ENCODE measurements at regions not wholly inside any gene's neighbourhood (a gene's known extent, or its start where the extent isn't known, plus 50 kb on each side); places are given as distances from the start of the nearest gene placed in this dataset.

- TF ChIP-seq POLR2AphosphoS5 (IDR thresholded peaks at IDR 0.05; ENCODE audit: low read depth, low read length) (no peak), REST (IDR thresholded peaks at IDR 0.05; ENCODE audit: low read depth, low read length) (no peak), EZH2phosphoT487 (IDR thresholded peaks at IDR 0.05; ENCODE audit: borderline replicate concordance, low read depth) (no peak), GATA2 (CRISPR knock-in tag; IDR thresholded peaks at IDR 0.05) (no peak), TAF1 (IDR thresholded peaks at IDR 0.05; ENCODE audit: borderline replicate concordance, low read depth, low read length) (no peak), RCOR1 (IDR thresholded peaks at IDR 0.05; ENCODE audit: low read length) (no peak), USF1 (IDR thresholded peaks at IDR 0.05; ENCODE audit: borderline replicate concordance, low read depth) (no peak)
- TF ChIP-seq, protein P1, sequence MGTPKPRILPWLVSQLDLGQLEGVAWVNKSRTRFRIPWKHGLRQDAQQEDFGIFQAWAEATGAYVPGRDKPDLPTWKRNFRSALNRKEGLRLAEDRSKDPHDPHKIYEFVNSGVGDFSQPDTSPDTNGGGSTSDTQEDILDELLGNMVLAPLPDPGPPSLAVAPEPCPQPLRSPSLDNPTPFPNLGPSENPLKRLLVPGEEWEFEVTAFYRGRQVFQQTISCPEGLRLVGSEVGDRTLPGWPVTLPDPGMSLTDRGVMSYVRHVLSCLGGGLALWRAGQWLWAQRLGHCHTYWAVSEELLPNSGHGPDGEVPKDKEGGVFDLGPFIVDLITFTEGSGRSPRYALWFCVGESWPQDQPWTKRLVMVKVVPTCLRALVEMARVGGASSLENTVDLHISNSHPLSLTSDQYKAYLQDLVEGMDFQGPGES (IDR thresholded peaks at IDR 0.05; ENCODE audit: low read depth, low read length), result no peak
Measured at GRCh38 chr10:3312403-3312940, 139.9 kb upstream of the PITRM1 start (continued).

- Histone ChIP-seq H3K4me2 (no peak overlapping the region), H3K36me3 (replicated peaks in 1 of 2; ENCODE audit: control insufficient read depth in 1 of 2, insufficient read depth in 2 of 2, low read length in 1 of 2) (no peaks in the 10 kb centered on the region), H3K27me3 (ENCODE audit: insufficient read depth) (no peaks in the 10 kb centered on the region; the same call in 1 of the 2 replicates), H4K20me1 (ENCODE audit: insufficient read depth) (no peaks in the 10 kb centered on the region), H2AFZ (ENCODE audit: low read depth) (no peak overlapping the region), H3K9ac (no peak overlapping the region), H3K9me2 (no peaks in the 10 kb centered on the region), H3K9me3 (no peaks in the 10 kb centered on the region), H3K4me1 (ENCODE audit: control insufficient read depth in 1 of 2, insufficient read depth in 2 of 2, low read depth in 1 of 2, low read length in 1 of 2) (no peaks in the 10 kb centered on the region; a peak in 1 of 4 replicates), H3K79me2 (ENCODE audit: insufficient read depth) (no peaks in the 10 kb centered on the region), H3F3A (replicated peaks; ENCODE audit: insufficient read depth) (no peaks in the 10 kb centered on the region), H3K27ac (ENCODE audit: low read depth in 2 of 2, low read length in 1 of 2) (no peak overlapping the region), H3K4me3 (ENCODE audit: low read depth in 2 of 2, low read length in 1 of 2) (no peak overlapping the region)
- ChIA-PET CTCF (no interaction called here), POLR2A (no interaction called here)
- TF ChIP-seq SIN3A (IDR thresholded peaks at IDR 0.05; ENCODE audit: borderline replicate concordance, low read depth, low read length) (no peak), FOSL2 (IDR thresholded peaks at IDR 0.05; ENCODE audit: borderline replicate concordance, low read depth) (no peak), REST (IDR thresholded peaks at IDR 0.05; ENCODE audit: low read depth, low read length) (no peak), YY1 (IDR thresholded peaks at IDR 0.05; ENCODE audit: low read depth) (no peak), RXRA (IDR thresholded peaks at IDR 0.05; ENCODE audit: borderline replicate concordance, low read depth) (no peak), ELF1 (IDR thresholded peaks at IDR 0.05) (no peak)
- no peak for DNase-seq
- 69% methylated on average over 8 of the region's 8 CpGs for WGBS (ENCODE audit: low lambda C conversion rate)
Measured at GRCh38 chr10:3310016-3310784, 137.6 kb upstream of the PITRM1 start.

Measured in SK-N-SH (cell line).